Lower leg skin (tissue), 4 donors: ENCODE measurements at regions not wholly inside any gene's neighbourhood (a gene's known extent, or its start where the extent isn't known, plus 50 kb on each side); places are given as distances from the start of the nearest gene placed in this dataset.
"Not testable (repeated sequence)": the region's sequence is repeated elsewhere in the genome, so short reads cannot be mapped to it uniquely, and the experiment has no call there.

Experiments
- DNase-seq, 2 donors: peaks; one replicate each; pipeline ENCODE4 v3.0.0-alpha.2; 2019; ENCODE audit warnings: low spot score in 2 of 2
- H3K4me3 ChIP-seq: fragments of 200-600 bp; sonication (generic); 2 replicates; pipeline ENCODE4 v1.5.1; 2017; ENCODE audit warnings: mild to moderate bottlenecking, low read depth; ENCODE audit not compliant: poor library complexity, severe bottlenecking
- POLR2A ChIP-seq, 2 donors: fragments of 450-650 bp; IDR thresholded peaks; one replicate each; pipeline ENCODE4 v1.6.1; 2016 to 2017; ENCODE audit warnings: antibody characterized with exemption in 2 of 2, mild to moderate bottlenecking in 1 of 2, moderate library complexity in 1 of 2
- WGBS, 2 donors: methylation state at CpG; one replicate each; pipeline ENCODE4 v1.1.5; 2018; 5-methylcytosine and 5-hydroxymethylcytosine counted together
- intact Hi-C: fragments of 100-400 bp; cut with DNase I; formaldehyde crosslinking; loops from one replicate; pipeline ENCODE4 v1.15.0; 2023; ENCODE audit warnings: low total_unique reads
- TF ChIP-seq, protein P1 (sequence below), 3 donors: fragments of 450-650 bp; IDR thresholded peaks; one replicate each; pipeline ENCODE4 v1.5.1; 2016; ENCODE audit warnings: antibody characterized with exemption in 3 of 3, mild to moderate bottlenecking in 3 of 3, moderate library complexity in 2 of 3

DNA sequence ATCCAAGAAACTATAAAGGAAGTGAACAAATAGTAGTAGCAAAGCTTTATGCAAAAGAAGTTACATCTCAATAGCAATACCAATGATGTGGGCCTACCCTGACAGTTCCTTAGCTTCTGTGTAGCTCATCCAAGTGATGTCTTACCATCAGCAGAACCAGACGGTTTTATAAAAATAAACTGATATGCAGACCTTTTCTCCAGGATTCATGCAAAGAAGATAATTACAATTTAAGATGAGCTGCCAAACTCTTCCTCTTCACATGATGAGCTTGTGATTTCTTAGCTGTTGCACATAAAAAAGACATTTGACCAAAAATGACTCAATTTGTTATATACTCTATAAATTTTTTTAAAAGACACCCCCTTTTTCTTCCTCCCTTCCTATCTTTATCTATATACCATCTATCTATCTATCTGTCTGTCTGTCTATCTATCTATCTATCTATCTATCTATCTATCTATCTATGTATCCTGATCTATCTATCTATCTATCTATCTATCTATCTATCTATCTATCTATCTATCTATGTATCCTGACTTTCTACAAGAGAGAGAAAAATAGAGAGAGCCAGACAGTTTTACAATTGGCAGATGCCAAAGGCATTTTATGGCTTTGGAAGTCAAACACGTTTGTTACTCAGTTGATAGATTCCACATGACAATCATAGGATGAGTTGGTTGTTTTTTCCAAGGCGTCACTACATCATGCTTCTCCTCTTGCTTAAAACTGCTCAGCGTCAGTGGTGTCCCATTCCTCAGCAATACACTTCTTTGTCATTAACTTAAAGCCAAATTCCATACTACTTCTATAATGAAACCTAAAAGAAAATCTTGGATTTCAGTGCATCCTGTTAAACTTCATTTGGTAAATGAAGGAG, 65.9 kb upstream of the ACTR3 start:
- no peak for DNase-seq
- TF ChIP-seq POLR2A (IDR thresholded peaks at IDR 0.05), result no peak
- TF ChIP-seq, protein P1, sequence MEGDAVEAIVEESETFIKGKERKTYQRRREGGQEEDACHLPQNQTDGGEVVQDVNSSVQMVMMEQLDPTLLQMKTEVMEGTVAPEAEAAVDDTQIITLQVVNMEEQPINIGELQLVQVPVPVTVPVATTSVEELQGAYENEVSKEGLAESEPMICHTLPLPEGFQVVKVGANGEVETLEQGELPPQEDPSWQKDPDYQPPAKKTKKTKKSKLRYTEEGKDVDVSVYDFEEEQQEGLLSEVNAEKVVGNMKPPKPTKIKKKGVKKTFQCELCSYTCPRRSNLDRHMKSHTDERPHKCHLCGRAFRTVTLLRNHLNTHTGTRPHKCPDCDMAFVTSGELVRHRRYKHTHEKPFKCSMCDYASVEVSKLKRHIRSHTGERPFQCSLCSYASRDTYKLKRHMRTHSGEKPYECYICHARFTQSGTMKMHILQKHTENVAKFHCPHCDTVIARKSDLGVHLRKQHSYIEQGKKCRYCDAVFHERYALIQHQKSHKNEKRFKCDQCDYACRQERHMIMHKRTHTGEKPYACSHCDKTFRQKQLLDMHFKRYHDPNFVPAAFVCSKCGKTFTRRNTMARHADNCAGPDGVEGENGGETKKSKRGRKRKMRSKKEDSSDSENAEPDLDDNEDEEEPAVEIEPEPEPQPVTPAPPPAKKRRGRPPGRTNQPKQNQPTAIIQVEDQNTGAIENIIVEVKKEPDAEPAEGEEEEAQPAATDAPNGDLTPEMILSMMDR (IDR thresholded peaks at IDR 0.05), result no peak
- WGBS, 2 donors, result 49 to 54% methylated on average over 4 of the region's 4 CpGs
- intact Hi-C loops, result no loop called here
- no peak overlapping the region for H3K4me3 ChIP-seq

DNA sequence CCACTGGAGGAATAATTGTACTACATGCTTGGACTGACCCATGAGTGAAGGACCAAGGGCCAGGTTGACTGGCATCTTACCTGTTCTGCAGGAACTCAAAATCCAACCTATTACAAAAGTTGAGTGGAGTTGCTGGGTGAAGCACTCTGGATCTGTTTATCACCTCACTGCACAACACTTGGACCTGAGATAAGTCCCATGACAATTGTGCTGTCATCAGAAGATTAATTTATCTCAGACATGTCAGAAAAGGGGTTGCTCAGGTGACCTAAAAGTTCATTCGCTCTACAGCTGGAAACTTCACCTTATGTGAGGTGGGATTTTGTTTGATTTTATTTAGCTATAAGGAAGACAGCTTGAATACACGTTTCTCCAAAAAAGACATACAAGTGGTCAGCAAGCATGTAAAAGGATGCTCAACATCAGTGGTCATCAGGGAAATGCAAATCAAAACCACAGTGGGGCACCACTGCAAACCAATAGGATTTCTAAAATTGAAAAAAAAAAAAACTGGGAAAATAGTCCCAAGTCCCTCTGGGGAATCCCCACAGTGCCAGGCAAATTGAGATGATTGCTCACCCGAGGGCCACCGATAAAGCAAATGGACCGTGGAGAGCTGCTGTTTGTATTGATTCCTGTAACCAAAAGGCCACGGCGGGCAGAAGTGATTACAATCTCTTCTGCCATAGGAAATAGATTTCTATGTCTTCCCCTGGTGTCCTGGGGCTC, 65.8 kb upstream of the SLC35F5 start:
- 81 to 91% methylated on average over 7 of the region's 7 CpGs for WGBS, 2 donors
- intact Hi-C loops, result no loop called here

DNA sequence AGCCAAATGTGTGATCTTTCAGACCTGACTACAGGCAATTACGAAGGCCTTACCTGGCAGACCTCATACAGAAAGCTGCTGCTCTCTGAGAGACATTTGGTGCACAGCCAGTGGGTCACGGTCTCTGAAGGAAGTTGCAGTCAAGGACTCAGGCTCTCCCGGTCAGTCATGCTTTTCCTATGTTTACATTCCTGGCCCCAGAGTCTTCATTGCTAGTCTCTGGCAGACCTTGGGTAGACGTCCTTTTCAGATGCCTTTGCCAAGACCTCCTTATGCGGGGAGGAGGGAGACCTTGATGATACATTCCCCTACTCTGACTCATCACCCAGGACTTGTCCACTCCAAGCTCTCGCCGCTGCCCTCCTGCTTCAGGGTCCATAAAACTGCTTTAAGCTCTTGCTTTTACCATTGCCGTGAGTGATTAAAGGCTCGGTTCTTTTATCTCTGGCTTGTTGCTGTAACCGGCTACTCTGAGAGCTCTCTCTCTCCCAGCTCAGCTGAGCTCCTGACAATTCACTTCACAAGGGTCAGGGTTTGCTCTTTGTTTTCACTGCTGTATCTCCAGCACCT, 62.0 kb upstream of the SLC35F5 start:
- H3K4me3 ChIP-seq, result no peak overlapping the region
- WGBS, 2 donors, result 38 to 42% methylated on average over 10 of the region's 10 CpGs
- TF ChIP-seq, protein P1 (IDR thresholded peaks at IDR 0.05), result no peak
- no peak for TF ChIP-seq POLR2A (IDR thresholded peaks at IDR 0.05)
- intact Hi-C loops, result no loop called here
- DNase-seq, result no peak

More for the DNA sequence above, 65.8 kb upstream of the SLC35F5 start:
- H3K4me3 ChIP-seq, result no peak overlapping the region
- TF ChIP-seq POLR2A (IDR thresholded peaks at IDR 0.05), result no peak
- TF ChIP-seq, protein P1 (IDR thresholded peaks at IDR 0.05), result no peak
- DNase-seq, result no peak

DNA sequence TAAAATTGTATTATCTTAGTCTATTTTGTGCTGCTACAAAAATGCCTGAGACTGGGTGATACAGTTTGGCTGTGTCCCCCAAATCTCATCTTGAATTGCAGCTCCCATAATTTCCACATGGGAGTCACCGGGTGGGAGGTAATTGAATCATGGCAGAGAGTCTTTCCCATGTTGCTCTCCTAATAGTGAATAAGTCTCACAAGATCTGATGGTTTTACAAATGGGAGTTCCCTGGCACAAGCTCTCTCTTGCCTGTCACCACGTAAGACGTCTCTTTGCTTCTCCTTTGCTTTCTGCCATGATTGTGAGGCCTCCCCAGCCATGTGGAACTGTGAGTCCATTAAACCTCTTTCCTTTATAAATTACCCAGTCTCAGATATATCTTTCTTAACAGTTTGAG, 57.0 kb upstream of the SLC35F5 start:
- H3K4me3 ChIP-seq, intact Hi-C loops, DNase-seq: not testable (repeated sequence)
- 53 to 80% methylated on average over 3 of the region's 3 CpGs for WGBS, 2 donors

DNA sequence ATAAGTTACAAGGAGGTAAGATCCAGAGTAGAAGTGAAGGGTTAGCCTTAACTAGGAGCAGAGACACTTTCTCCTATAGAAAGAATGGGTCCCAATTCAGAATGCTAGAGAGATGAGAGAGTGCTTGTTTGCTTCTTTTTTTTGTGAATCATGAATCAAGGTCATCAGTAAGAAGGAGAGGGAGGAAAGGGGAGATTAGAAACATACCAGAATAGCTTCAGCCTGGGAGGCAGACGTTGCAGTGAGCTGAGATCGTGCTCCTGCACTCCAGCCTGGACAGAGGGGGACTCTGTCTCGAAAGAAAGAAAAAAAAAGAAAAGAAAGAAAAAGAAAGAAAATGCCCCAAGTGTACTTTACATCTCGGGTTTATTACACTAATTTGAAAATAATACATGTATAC, 55.8 kb upstream of the SLC35F5 start:
- WGBS, 2 donors, result 57 to 63% methylated on average over 4 of the region's 4 CpGs
- no peak for DNase-seq
- TF ChIP-seq, protein P1 (IDR thresholded peaks at IDR 0.05), result no peak
- intact Hi-C loops, result no loop called here
- no peak overlapping the region for H3K4me3 ChIP-seq

DNA sequence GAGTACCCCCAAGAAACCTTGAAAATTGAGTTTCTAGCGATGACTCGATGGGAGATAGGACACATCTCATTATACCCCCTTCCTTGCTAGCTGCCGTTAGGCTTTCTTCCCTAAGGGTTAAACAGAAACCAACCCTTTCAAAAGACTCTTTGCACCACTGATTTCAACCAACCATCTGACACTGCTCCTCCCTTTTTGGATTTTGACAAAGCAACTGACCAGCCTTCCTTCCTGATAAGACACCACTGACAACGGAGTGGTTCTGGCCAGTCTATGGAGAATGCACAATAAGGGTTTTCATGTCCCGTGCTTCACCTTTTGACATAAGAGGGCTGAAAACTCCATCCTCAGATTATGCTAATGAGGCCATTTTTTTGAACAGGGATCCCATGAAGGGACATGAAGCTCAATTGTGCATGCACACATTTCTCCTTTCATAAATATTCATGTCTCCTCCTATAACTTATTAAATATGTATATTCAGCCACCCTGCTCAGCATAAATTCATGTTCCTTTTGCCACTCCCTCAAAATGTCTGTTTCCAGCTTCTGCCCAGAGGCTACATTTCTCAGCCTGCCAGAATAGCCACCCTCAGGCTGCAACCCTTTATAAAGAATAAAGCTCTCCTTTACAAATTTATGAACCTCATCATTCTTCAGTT, 52.8 kb upstream of the SLC35F5 start:
- H3K4me3 ChIP-seq, result no peak overlapping the region
- no peak for DNase-seq
- TF ChIP-seq, protein P1 (IDR thresholded peaks at IDR 0.05), result no peak
- no peak for TF ChIP-seq POLR2A (IDR thresholded peaks at IDR 0.05)
- WGBS, 2 donors, result 90 to 92% methylated on average over 5 of the region's 5 CpGs
- intact Hi-C loops, result no loop called here
